Liver (tissue), 7 donors: ENCODE measurements at regions not wholly inside any gene's neighbourhood (a gene's known extent, or its start where the extent isn't known, plus 50 kb on each side); places are given as distances from the start of the nearest gene placed in this dataset.

Source experiments
- DNase-seq: peaks from one replicate; pipeline ENCODE4 v3.0.0-alpha.2; 2017; ENCODE audit warnings: low spot score
- H3K27ac ChIP-seq, 2 donors: one replicate each; pipeline ENCODE4 v1.7.0; 2013; ENCODE audit warnings: inconsistent platforms in 2 of 2, low read length in 2 of 2, control low read depth in 1 of 2, low read depth in 1 of 2, mild to moderate bottlenecking in 1 of 2
- H3K27me3 ChIP-seq, 4 donors: one replicate each; pipeline versions ENCODE4 v1.6.1 to v1.7.0; 2013; ENCODE audit warnings: low read length in 3 of 4, inconsistent platforms in 1 of 4, mild to moderate bottlenecking in 1 of 4, moderate library complexity in 1 of 4; ENCODE audit not compliant: control insufficient read depth in 4 of 4, insufficient read depth in 4 of 4
- H3K36me3 ChIP-seq, 4 donors: one replicate each; pipeline versions ENCODE4 v1.6.1 to v1.7.0; 2013; ENCODE audit warnings: low read length in 3 of 4, mild to moderate bottlenecking in 3 of 4, low read depth in 1 of 4, moderate library complexity in 1 of 4; ENCODE audit not compliant: control insufficient read depth in 4 of 4, insufficient read depth in 3 of 4
- H3K4me1 ChIP-seq, 4 donors: one replicate each; pipeline versions ENCODE4 v1.6.1 to v1.7.0; 2013; ENCODE audit warnings: low read length in 3 of 4, mild to moderate bottlenecking in 3 of 4, moderate library complexity in 1 of 4; ENCODE audit not compliant: control insufficient read depth in 4 of 4, insufficient read depth in 4 of 4
- H3K4me3 ChIP-seq, 3 donors: one replicate each; pipeline versions ENCODE4 v1.6.1 to v1.7.0; 2013; ENCODE audit warnings: low read length in 3 of 3, control low read depth in 1 of 3, low read depth in 1 of 3, mild to moderate bottlenecking in 1 of 3
- H3K9ac ChIP-seq, 2 donors: one replicate each; pipeline ENCODE4 v1.7.0; 2013; ENCODE audit warnings: low read length in 2 of 2, mild to moderate bottlenecking in 2 of 2, moderate library complexity in 2 of 2, control low read depth in 1 of 2, low read depth in 1 of 2
- H3K9me3 ChIP-seq, 4 donors: one replicate each; pipeline versions ENCODE4 v1.6.1 to v1.7.0; 2013; ENCODE audit warnings: low read length in 3 of 4; ENCODE audit not compliant: control insufficient read depth in 4 of 4
- ATF3 ChIP-seq: IDR thresholded peaks from 2 replicates; pipeline ENCODE4 v1.6.1; 2016; ENCODE audit warnings: antibody characterized with exemption
- EGR1 ChIP-seq, 2 donors: IDR thresholded peaks; 2 replicates each; pipeline ENCODE4 v1.6.1; 2016 to 2018; ENCODE audit warnings: antibody characterized with exemption in 2 of 2, low read depth in 2 of 2
- FOXA1 ChIP-seq: IDR thresholded peaks from 2 replicates; pipeline ENCODE4 v1.6.1; 2016; ENCODE audit warnings: antibody characterized with exemption
- FOXA2 ChIP-seq: IDR thresholded peaks from 2 replicates; pipeline ENCODE4 v1.6.1; 2016; ENCODE audit warnings: antibody characterized with exemption
- GABPA ChIP-seq, 2 donors: IDR thresholded peaks in 1 of 2; conservative IDR thresholded peaks in 1 of 2; 2 replicates each; pipeline ENCODE4 v1.6.1; 2016; ENCODE audit warnings: antibody characterized with exemption in 2 of 2, mild to moderate bottlenecking in 1 of 2, moderate library complexity in 1 of 2
- HNF4A ChIP-seq, 2 donors: conservative IDR thresholded peaks; 2 replicates each; pipeline ENCODE4 v1.6.1; 2016; ENCODE audit warnings: antibody characterized with exemption in 2 of 2, mild to moderate bottlenecking in 2 of 2
- HNF4G ChIP-seq: IDR thresholded peaks from 2 replicates; pipeline ENCODE4 v1.6.1; 2016; ENCODE audit warnings: antibody characterized with exemption
- JUND ChIP-seq, 2 donors: IDR thresholded peaks; 2 replicates each; pipeline ENCODE4 v1.6.1; 2016; ENCODE audit warnings: antibody characterized with exemption in 2 of 2
- NR2F2 ChIP-seq: IDR thresholded peaks from 2 replicates; pipeline ENCODE4 v1.6.1; 2016; ENCODE audit warnings: antibody characterized with exemption
- RAD21 ChIP-seq, 2 donors: IDR thresholded peaks; 2 replicates each; pipeline ENCODE4 v1.6.1; 2016; ENCODE audit warnings: antibody characterized with exemption in 2 of 2, mild to moderate bottlenecking in 2 of 2
- REST ChIP-seq: IDR thresholded peaks from 2 replicates; pipeline ENCODE4 v1.6.1; 2016; ENCODE audit warnings: antibody characterized with exemption, mild to moderate bottlenecking
- RXRA ChIP-seq, 2 donors: IDR thresholded peaks; 2 replicates each; pipeline ENCODE4 v1.6.1; 2017 to 2018; ENCODE audit warnings: antibody characterized with exemption in 2 of 2, mild to moderate bottlenecking in 1 of 2
- SP1 ChIP-seq: IDR thresholded peaks from 2 replicates; pipeline ENCODE4 v1.6.1; 2018; ENCODE audit warnings: antibody characterized with exemption, mild to moderate bottlenecking
- TAF1 ChIP-seq: conservative IDR thresholded peaks from 2 replicates; pipeline ENCODE4 v1.6.1; 2016; ENCODE audit warnings: antibody characterized with exemption, mild to moderate bottlenecking
- YY1 ChIP-seq: IDR thresholded peaks from 2 replicates; pipeline ENCODE4 v1.6.1; 2016; ENCODE audit warnings: antibody characterized with exemption, mild to moderate bottlenecking
- WGBS: extraction: QIAGEN DNeasy Blood & Tissue Kit; methylation state at CpG from one replicate; pipeline ENCODE4 v1.1.7; 2013; 5-methylcytosine and 5-hydroxymethylcytosine counted together
- TF ChIP-seq, protein P1 (sequence below): IDR thresholded peaks from 2 replicates; pipeline ENCODE4 v1.6.1; 2016; ENCODE audit warnings: antibody characterized with exemption
- TF ChIP-seq, protein P2 (sequence below): IDR thresholded peaks from 2 replicates; pipeline ENCODE4 v1.6.1; 2016; ENCODE audit warnings: antibody characterized with exemption
- donor health status: healthy.
- donor health status: healthy.
- donor health status: healthy.
- donor health status: healthy.

GRCh38 chr6:168372889-168373288, 53.3 kb upstream of the DACT2 start:
- WGBS = 60% methylated on average over 16 of the region's 16 CpGs
- Histone ChIP-seq H3K4me3 (no peak overlapping the region), H3K27me3 (peaks cover 0 to 8% (median 0%) of the 10 kb centered on the region in 4 donors), H3K27ac (no peak overlapping the region), H3K4me1 (no peaks in the 10 kb centered on the region), H3K9ac (no peak overlapping the region), H3K36me3 (no peaks in the 10 kb centered on the region), H3K9me3 (no peaks in the 10 kb centered on the region)
- TF ChIP-seq, protein P1, sequence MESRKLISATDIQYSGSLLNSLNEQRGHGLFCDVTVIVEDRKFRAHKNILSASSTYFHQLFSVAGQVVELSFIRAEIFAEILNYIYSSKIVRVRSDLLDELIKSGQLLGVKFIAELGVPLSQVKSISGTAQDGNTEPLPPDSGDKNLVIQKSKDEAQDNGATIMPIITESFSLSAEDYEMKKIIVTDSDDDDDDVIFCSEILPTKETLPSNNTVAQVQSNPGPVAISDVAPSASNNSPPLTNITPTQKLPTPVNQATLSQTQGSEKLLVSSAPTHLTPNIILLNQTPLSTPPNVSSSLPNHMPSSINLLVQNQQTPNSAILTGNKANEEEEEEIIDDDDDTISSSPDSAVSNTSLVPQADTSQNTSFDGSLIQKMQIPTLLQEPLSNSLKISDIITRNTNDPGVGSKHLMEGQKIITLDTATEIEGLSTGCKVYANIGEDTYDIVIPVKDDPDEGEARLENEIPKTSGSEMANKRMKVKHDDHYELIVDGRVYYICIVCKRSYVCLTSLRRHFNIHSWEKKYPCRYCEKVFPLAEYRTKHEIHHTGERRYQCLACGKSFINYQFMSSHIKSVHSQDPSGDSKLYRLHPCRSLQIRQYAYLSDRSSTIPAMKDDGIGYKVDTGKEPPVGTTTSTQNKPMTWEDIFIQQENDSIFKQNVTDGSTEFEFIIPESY = no peak
- TF ChIP-seq FOXA2 = no peak
- no peak for TF ChIP-seq NR2F2
- TF ChIP-seq EGR1 (IDR thresholded peaks at IDR 0.05; ENCODE audit: low read depth in 2 of 2) = no peak
- no peak for DNase-seq

GRCh38 chr6:168373389-168373788, 53.8 kb upstream of the DACT2 start:
- Histone ChIP-seq H3K27me3 (peaks cover 0 to 8% (median 0%) of the 10 kb centered on the region in 4 donors), H3K4me3 (no peak overlapping the region), H3K4me1 (no peaks in the 10 kb centered on the region), H3K27ac (no peak overlapping the region), H3K36me3 (no peaks in the 10 kb centered on the region), H3K9ac (no peak overlapping the region), H3K9me3 (no peaks in the 10 kb centered on the region)
- TF ChIP-seq GABPA (IDR thresholded peaks at IDR 0.05 in 1 of 2, conservative IDR thresholded peaks at IDR 0.05 in 1 of 2) (no peak), JUND (IDR thresholded peaks at IDR 0.05) (no peak), TAF1 (no peak), HNF4G (no peak), NR2F2 (no peak), RXRA (IDR thresholded peaks at IDR 0.05) (no peak), FOXA2 (no peak), FOXA1 (no peak), YY1 (no peak), ATF3 (no peak), RAD21 (IDR thresholded peaks at IDR 0.05) (no peak), HNF4A (conservative IDR thresholded peaks at IDR 0.05) (no peak)
- TF ChIP-seq, protein P1 = no peak
- TF ChIP-seq, protein P2, sequence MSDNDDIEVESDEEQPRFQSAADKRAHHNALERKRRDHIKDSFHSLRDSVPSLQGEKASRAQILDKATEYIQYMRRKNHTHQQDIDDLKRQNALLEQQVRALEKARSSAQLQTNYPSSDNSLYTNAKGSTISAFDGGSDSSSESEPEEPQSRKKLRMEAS = no peak
- 86% methylated on average over 7 of the region's 7 CpGs for WGBS
- no peak for DNase-seq

DNA sequence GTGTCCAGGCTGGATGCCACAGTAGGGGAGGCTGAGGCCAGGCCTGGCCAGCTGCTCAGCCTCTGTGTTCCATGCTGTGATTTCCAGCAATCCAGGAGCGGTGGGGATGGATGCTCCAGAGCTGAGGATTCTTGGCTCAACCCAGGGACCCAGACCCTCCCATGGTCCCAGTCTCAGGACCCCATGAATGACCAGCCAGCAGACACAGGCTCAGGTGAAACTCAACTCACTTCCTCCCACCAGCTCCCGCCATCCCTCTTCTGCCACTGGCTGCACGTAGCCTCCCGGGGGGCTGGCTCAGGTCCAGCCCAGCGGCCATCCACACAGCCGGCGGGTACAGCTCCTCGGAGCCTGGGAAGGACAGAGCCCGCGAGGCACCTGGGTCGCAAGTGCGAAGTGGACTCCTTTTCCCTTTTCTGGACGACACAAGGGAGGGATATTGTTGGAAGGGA, 54.5 kb upstream of the DACT2 start:
- peaks cover 0 to 5% (median 0%) of the 10 kb centered on the region in 4 donors for H3K27me3 ChIP-seq
- no peaks in the 10 kb centered on the region for H3K9me3 ChIP-seq
- H3K27ac ChIP-seq = no peak overlapping the region
- no peak overlapping the region for H3K9ac ChIP-seq
- H3K4me3 ChIP-seq = no peak overlapping the region
- H3K4me1 ChIP-seq = no peaks in the 10 kb centered on the region
- no peak for DNase-seq
- H3K36me3 ChIP-seq = no peaks in the 10 kb centered on the region
- WGBS = 87% methylated on average over 13 of the region's 13 CpGs
- TF ChIP-seq TAF1 (no peak), NR2F2 (no peak), HNF4A (conservative IDR thresholded peaks at IDR 0.05) (no peak), SP1 (no peak), YY1 (no peak), REST (no peak), JUND (IDR thresholded peaks at IDR 0.05) (no peak), RAD21 (IDR thresholded peaks at IDR 0.05) (no peak), ATF3 (no peak)
- TF ChIP-seq, protein P1 = no peak
